HG03469 (cell line): ENCODE measurements at regions not wholly inside any gene's neighbourhood (a gene's known extent, or its start where the extent isn't known, plus 50 kb on each side); places are given as distances from the start of the nearest gene placed in this dataset.

Experiments
- ATAC-seq: cut with Tn5 transposase; IDR thresholded peaks from one replicate; pipeline ENCODE4 v1.9.1; 2021; ENCODE audit warnings: mild to moderate bottlenecking, moderate library complexity, moderate number of reproducible peaks; ENCODE audit not compliant: unreplicated experiment

- no peak for ATAC-seq
These were observed 976.9 kb upstream of the MBL2 start for GRCh38 chr10:53749439-53749838.

- no peak for ATAC-seq
These were observed 975.7 kb upstream of the MBL2 start for GRCh38 chr10:53748319-53748718.

- ATAC-seq = no peak
These were observed 972.2 kb upstream of the MBL2 start for GRCh38 chr10:53744746-53745145.

- no peak for ATAC-seq
These were observed 971.6 kb upstream of the MBL2 start for GRCh38 chr10:53744176-53744575.

- ATAC-seq = no peak
These were observed 964.5 kb upstream of the MBL2 start for GRCh38 chr10:53737132-53737531.

GRCh38 chr10:53726921-53727320, 954.3 kb upstream of the MBL2 start:
- no peak for ATAC-seq

GRCh38 chr10:53724581-53724980, 952.0 kb upstream of the MBL2 start:
- ATAC-seq = no peak

GRCh38 chr10:53719658-53720057, 947.1 kb upstream of the MBL2 start:
- no peak for ATAC-seq

GRCh38 chr10:53716156-53716555, 943.6 kb upstream of the MBL2 start:
- ATAC-seq = no peak

GRCh38 chr10:53713431-53713830, 940.8 kb upstream of the MBL2 start:
- no peak for ATAC-seq

- ATAC-seq = no peak
These were observed 929.9 kb upstream of the MBL2 start for GRCh38 chr10:53702489-53702888.

GRCh38 chr10:53701213-53701612, 928.6 kb upstream of the MBL2 start:
- no peak for ATAC-seq

GRCh38 chr10:53700278-53700677, 927.7 kb upstream of the MBL2 start:
- ATAC-seq = no peak

- ATAC-seq = no peak
These were observed 927.1 kb upstream of the MBL2 start for GRCh38 chr10:53699684-53700083.

GRCh38 chr10:53699231-53699630, 926.6 kb upstream of the MBL2 start:
- ATAC-seq = no peak

GRCh38 chr10:53697038-53697437, 924.5 kb upstream of the MBL2 start:
- ATAC-seq = no peak

- no peak for ATAC-seq
These were observed 918.1 kb upstream of the MBL2 start for GRCh38 chr10:53690524-53691240.

- ATAC-seq = no peak
These were observed 915.2 kb upstream of the MBL2 start for GRCh38 chr10:53687800-53688199.

GRCh38 chr10:53682885-53683284, 910.3 kb upstream of the MBL2 start:
- no peak for ATAC-seq

GRCh38 chr10:53682458-53682857, 909.9 kb upstream of the MBL2 start:
- no peak for ATAC-seq

GRCh38 chr10:53679666-53680065, 907.1 kb upstream of the MBL2 start:
- ATAC-seq = no peak

- no peak for ATAC-seq
These were observed 902.6 kb upstream of the MBL2 start for GRCh38 chr10:53675177-53675576.

GRCh38 chr10:53667063-53667462, 894.5 kb upstream of the MBL2 start:
- ATAC-seq = no peak
